ENCODE measurements at regions not wholly inside any gene's neighbourhood (a gene's known extent, or its start where the extent isn't known, plus 50 kb on each side); places are given as distances from the start of the nearest gene placed in this dataset.

DNA sequence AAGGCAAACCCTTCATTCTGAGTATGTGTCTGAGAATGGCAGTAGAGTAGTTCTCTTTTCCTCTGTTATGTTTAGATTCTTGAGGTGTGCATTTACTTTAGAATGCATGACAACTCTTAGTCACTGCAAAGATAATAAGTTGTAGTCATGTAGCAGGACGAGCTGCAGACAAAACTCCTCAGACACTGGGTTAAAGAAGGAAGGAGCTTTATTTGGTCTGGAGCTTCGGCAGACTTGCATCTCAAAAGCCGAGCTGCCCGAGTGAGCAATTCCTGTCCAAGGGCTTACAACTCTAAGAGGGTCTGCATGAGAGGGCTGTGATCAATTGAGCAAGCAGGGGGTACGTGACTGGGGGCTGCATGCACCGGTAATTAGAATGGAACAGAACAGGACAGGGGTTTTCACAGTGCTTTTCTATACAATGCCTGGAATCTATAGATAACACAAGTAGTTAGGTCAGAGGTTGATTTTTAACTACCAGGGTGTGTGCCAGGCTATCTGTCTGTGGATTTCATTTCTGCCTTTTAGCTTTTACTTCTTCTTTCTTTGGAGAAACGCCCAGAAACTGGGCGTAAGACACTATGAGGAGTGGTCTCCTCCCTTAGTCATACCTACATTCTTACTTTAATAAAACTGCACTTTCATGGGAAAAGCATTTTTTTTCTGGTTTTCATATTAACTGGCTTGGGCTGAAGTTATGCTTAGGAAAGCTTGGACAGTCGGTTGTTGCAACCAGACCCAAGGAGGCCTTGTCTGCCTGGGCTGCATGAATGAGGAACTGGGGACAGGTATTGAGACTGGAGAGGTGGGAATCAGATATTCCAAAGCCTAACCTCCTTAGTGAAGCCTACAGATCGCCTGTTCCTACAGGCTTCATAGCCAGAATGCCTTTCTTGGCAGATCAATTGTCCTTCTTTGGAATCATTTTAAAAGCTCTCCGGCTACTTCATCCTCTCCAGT lies 115.1 kb downstream of the RHOU start:
- DNase-seq = no peak

DNA sequence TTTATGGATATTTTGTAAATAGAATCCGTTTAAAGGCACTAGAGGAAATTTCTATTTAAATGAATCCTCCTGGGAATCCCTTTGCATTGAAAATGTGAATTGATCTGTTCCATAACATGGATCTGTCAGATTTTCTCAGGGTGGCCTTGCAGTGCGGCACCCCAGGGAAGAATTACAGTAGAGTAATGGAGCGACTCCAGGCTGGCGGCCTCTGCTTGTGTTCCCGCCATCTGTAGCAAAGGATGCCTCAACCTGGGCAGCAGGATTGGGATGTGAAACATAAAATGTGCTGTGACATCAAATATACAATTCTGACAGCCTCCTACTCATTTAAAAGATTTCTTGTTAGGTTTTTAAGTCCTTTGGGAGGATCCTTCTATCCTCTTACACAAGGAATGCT lies 115.9 kb downstream of the RHOU start:
- DNase-seq = no peak

DNA sequence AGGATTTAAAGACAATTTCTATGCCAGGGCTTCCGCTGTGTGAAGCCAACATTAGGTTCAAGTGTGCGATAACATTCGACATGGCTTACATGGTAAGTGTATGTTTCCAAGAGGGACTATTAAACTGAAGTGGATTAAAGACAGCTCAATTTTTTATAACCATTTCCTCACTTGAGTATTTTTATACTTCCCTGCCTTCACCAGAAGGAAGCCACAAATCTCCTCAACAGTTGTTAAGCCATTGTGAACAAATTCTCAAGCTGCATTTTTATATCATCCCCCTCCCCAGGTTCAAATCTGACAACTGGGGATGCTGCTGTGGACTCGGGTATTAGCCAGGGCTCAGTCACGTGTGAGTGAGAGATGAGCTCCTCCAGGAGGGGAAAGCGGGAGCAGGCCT lies 116.3 kb downstream of the RHOU start:
- no peak for DNase-seq

DNA sequence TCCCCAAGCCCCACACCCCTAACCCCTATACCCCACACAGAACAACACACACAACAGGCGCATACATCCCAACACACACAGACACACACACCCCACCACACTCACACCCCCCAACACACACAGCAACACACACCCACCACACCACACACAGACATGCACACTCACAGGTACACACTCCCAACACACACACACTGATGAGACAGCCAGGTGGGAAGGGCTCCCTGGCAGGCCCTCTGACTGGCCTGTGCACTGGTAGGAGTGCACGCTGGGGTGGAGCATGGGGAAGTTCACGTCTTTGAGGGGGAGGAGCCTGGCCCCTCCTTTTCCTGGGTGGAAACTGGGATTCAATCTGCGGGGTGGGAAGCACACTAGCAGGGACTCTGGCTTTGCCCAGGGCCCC lies 116.7 kb downstream of the RHOU start:
- DNase-seq = no peak

DNA sequence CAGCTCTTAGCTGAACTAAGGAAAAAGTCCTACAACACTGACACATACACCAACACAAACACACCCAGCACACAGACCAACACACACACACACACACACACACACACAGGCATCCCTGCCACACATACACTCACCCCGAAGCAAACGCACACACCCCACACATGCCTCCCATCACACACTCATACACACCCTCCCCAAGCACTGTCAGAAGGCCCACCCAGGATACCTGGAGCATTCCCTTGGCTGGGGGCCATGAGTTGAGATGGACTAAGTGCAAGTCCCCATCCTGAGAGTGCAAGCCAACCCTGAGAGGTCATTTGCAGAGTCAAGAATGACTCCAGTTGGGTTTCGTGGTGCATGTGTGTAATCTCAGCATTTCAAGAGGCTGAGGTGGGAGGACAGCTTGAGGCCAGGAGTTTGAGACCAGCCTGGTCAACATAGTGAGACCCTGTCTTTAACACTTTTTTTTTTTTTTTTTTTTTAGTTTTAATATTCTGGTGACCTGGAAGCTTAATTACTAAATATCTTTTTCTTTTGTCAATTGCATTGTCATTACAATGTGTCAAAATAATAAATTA lies 117.3 kb downstream of the RHOU start:
- DNase-seq = no peak

DNA sequence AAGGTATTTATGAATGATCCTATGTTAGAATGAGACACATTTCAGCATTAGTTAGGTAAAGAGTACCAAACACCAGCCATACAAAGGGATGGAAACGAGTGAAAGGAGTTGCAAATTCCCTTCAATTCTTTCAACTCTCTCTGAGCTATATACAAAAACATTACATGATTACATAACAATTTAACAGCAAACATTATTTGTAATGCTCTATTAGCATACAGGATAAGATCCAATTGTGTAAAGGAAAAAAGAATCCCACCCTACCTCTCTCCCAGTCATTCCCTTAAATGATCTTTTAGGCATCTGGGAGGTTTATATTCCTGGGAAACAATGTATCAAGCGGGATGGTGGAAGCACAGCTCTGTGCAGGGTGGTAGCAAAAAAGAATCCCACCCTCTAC lies 117.9 kb downstream of the RHOU start:
- no peak for DNase-seq

DNA sequence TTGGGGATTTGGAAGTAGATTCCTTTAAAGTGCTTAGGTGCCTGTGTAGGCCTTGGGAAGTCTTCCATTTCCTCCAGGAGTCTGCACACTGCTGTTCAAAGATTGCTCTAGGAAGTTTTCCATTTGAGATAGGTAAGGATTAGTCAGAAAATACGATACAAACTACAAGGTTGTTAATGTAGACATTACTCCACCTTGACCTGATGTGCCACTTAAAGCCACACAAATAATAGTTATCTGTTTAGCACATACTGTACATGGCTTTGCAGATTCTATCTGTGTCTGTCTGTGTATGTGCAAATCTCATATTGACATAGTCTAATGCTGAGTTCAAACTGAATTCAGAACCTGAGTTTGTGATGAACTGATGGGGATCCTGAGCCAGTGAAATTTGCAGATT lies 118.4 kb downstream of the RHOU start:
- no peak for DNase-seq

DNA sequence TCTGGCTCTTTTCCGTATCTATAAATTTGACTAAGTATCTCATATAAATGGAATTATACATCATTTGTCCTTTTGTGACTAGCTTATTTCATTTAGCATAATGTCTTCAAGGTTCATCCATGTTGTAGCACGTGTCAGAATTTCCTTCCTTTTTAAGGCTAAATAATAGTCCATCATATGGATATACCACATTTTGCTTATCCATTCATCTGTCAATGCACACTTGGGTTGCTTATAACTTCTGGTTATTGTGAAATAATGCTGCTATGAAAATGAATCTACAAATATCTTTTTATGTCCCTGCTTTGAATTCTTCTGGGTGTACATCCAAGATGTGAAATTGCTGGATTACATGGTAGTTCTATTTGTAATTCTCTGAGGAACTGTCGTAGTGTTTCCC lies 119.6 kb downstream of the RHOU start:
- no peak for DNase-seq

DNA sequence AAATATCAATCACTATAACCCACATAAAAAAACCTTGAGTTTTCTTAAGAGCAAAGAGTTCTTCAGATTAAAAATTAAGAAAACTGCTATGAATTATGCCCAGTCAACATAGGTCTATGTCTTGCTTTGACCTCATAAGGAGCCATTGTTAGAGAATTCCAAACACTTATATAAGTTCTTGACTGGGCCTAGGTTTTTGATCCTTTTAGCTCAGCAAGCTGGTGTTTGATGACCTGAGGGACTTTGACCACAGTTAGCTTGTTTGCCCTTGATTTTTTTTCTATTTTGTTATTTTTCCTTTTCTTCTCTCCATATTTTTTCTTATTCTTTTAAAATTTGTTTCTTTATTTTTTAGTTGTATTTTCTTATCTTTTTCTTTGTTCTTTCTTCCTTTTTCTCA lies 122.3 kb downstream of the RHOU start:
- DNase-seq = no peak

DNA sequence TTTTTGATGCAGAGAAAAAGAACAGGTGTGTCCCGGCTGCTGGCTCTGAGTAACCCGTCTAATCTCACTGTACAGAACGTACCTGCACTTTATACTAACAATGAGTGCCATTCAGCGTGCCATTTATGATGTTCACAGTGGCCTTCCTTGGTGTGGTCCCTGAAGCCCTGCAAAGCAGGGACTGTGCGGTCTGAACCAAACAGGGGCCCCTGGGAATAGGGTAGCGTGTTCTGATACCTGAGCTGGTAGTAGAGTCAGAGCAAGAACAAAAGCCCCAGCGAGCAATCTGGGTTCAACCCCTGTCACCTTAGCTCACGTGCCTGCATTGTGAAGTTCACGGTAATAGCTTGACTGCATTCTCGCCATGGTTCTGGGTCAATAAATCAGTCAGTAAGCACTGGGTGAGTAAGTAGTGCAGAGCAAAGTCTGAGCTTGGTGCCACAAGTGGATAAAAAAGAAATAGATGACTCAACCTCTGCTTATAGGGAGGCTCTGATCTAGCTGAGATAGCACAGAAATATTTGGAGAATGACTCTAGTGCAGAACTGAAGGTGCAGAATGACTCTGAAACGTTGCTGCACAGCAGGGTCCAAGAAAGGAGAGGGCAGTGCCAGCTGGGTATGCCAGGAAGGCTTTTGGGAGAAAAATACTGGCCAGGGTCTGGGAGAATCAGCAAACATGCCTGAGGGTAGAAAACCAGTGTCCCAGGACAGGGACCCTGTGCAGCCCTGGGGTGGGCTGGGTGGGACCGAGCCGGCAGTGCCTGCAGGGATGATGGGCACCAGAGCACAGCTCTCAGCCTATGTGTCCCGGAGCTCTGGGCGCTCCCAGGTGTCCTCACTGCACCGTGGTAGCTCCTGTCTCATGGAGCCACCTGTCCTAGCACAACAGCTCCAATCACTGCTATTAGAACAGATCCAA lies 125.9 kb downstream of the RHOU start:
- DNase-seq = no peak

DNA sequence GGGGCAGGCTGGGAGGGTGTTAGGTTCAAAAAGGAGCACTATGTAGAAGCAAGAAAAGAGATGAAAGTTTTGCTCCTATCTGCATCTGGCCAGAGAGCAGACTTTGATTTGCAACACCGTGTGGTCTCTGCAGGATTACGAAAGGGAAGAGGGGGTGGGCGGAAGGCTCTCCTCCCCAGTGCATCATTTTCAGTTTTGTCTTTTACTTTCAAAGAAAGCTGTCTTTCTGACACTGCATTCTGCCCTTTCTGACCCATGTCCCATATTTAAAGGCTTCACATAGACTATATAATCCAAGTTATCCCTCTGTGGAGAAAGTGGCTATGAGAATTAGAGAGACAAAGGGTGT lies 126.5 kb downstream of the RHOU start:
- DNase-seq = no peak

DNA sequence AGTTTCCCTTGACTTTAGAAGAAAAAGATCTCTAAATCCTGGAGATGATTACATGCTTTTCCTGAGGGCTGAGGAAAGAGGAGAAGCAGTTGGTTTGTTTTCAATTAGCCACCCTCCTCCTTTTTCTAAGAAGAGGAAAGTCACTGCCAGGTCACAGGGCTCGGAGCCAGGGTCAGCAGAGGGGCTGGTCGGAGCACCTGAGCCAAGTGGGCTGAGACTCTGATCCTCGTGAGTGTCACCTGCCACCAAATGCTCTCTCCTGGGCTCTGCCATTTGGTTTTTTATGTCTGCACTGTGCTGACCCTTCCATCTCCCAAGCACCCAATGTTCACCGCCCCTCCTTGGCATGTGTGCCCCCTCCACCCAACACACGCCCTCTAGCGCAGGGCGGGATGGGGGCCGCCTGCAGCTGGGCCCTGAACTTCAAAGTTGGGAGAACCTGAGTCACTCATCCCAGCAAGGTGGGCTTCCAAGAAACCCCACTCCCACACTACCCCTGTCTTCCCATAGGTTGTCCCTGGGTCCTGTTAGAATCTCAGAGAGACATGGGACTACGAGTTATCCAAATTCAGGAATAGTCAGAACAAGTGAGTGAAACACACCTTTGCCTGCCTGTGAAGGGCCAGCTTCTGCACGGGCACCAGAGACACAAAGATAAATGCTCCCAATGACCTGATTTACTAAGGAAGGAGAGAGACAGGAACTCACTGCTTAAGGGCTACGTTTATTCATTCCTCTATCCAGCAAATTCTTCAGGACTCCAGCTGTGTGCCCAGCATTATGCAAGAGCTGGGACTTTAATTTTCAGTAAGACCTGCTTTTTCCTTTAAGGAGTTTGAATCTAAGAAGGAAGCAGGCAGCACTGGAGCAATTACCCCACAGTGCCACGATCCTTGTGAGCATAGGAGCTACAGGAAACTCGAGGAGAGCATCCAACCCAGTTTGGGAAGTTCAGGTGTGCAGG lies 127.5 kb downstream of the RHOU start:
- DNase-seq = no peak

DNA sequence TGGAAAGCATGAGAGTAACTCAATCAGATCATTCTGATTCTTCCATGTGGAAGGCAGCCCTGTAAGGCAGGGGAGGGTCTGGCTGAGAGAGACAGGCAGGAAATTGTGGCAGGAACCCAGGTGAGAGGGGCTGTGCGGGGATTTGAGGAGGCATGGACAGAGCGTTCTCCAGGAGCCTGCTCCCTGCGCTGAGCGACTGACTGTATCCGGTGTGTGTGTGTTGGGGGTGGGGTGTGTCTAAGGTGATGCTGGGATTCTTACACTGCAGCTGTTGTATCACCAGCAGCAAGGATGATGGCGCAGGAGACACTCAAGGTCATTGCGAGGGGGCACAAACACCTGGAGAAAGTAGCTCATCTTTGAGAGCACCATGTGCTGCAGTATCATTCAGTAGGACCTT lies 128.5 kb downstream of the RHOU start:
- DNase-seq = no peak

DNA sequence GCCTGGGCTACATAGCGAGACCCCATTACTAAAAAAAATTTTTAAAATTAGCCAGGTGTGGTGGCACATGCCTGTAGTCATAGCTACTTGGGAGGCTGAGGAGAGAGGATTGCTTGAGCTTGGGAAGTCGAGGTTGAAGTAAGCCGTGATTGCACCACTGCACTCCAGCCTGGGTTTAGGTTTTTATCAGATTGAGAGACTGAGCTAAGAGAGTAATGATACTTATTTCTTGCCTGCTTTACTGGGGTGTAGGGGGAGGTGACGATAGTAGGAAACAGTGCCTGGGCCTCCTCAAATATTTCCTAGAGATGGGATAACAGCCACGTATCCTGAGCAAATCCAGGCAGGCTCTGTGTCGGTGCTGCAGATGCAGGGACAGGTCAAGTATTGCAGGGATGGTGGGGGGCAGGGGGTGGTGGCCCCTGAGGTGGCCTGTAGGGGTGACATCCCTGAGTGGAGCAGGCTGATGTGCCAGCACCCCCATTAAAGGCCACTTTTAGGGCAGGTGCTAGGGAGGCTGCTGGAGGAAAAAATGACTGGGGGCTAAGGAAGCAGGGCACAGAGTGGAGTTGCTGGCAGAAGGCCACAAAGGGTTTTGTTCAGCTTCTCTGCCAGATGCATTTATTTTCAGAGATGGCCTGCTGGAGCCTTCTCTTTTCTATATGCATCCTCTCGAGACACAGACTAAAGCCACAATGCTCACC lies 130.5 kb downstream of the RHOU start:
- no peak for DNase-seq

DNA sequence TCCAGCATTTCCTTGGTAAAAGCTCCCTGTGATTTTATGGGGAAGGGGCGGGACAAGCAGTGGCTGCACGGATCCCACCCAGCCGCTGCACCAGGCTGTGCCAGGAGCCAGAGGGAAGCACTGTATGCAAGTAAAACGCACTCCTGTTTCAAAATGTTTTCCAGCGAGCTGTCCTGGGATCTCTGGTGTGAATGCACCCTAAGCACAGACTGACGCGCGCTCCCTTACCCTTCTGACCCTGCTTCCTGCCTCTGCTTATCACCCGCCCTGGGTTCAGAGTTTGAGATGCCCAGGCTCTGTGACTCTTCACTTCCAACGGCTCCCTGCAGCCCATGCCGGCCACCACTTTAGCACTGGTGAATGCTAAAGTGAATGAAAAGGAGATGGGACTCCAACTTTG lies 131.2 kb downstream of the RHOU start:
- no peak for DNase-seq

DNA sequence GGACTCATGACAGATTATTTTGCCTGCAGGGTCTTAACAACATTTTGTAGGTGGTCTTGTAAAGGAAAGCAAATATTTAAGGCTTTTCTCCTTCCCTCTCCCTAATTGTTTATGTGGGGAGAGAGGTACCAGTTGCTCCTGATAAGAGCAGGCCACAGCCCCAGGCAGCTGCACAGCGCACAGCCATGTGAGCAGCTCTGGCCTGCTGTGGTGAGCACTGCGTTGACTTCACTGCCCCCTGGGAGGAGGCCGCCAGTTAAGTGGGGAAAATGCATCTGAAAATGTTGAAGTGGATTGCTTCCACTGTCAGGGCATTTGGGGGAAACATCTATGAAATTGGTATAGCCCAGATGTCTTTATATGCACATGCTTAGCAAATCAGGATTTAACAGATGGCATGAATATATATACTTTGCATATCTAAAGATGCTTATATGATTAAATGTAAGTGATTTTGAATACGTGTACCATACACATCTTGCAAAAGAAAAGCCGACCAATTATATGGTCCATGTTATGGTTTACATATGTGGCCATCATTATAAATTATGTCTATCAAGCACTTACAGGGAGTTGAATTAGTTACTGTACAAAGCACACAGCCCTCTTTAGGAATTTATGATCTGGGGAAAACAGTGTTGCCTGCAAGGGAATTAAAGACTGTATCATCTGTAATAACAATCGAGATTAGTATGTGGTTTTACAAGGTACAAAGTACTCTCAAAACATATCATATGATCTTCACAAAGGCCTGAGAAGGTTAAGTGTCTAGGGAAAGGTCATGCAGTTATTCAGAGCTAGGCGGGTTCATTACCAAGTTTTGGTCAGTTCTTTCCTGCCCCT lies 132.1 kb downstream of the RHOU start:
- no peak for DNase-seq

DNA sequence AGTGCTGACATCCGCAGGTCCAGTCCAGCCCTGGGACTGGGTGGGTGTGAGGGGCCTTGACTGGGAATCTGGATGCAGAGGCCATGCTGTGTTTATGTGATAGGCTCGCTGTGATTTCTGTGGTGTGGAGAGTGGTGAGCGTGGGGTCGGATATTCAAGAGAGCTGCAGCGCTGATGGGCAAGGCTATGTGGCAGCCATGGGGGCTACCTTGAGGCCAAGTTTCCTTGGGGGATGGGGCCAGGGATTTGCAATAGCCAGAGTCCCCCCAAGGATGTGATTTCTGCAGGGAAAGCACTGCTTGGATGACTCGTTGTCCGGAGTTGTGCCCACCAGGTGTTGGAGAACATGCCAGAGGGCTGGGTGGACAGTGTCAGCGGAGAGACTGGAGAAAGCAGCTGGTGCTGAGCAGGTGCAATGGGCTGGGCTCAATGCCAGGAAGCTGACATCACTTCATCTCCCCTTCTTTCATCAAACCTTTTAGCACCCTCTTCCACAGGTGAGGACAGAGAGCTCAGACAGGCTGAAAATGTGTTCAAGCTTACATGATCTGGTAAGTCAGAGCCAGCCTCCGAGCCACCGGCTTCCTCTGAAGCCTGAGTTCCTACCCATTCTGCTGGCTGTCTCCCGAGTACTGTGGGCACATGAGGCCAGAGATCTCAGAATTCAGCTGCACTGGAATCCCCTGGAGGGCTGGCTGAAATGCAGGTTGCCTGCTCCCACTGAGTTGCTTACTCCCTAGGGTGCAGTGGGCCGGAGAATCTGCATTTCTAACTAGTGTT lies 132.9 kb downstream of the RHOU start:
- no peak for DNase-seq

DNA sequence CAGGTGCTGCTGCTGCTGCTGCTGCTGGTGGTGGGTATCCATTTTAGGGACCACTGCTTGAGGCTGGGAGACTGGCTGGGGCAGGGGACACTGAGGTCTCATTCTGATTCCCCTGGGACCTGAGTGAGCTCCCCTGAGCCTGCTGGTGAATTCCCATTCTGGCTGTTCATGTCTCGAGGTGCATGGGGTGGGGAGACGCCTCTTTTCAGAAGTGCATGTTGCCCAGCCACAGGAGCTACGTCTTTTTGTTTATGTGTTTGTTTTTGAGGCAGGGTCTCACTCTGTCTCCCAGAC lies 133.4 kb downstream of the RHOU start:
- DNase-seq = no peak

DNA sequence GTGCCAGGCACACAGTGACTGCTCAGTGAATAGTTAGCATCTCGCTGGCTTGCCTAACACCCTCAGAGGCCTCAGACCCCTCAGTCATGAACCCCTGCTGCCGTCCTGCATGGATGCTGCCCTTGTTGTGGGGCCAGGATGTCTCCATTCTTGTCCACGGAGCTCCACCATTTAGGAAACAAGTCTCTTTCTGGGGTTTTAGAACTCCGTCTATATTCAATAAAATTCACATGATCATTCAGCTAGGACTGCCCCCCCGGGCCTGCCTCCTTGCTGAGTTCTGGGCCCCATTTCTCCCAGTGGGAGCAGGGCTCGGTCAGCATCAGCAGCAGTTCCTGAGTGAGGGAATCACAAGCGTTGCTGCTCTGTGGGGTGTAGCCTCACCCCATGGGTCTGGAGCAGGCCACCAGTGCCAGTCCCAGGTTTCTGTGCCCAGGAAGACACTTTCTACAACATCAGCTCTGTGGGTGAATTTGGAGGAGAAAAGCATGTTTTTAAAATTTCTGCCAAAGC lies 134.1 kb downstream of the RHOU start:
- DNase-seq = no peak
